Karpas-422 (cell line): ENCODE measurements at regions not wholly inside any gene's neighbourhood (a gene's known extent, or its start where the extent isn't known, plus 50 kb on each side); places are given as distances from the start of the nearest gene placed in this dataset.
"Not testable (repeated sequence)": the region's sequence is repeated elsewhere in the genome, so short reads cannot be mapped to it uniquely, and the experiment has no call there.

Experiments used
- DNase-seq: peaks from one replicate; pipeline ENCODE4 v3.0.0-alpha.2; 2015
- H2AFZ ChIP-seq: fragments of 200-600 bp; sonication (generic); 2 replicates; pipeline ENCODE4 v1.6.1; 2014; ENCODE audit warnings: antibody characterized with exemption, low read length, mixed read lengths
- H3K27ac ChIP-seq: fragments of 200-600 bp; sonication (generic); 2 replicates; pipeline ENCODE4 v1.5.1; 2014; ENCODE audit warnings: mild to moderate bottlenecking, low read length, moderate library complexity
- H3K27me3 ChIP-seq: fragments of 200-600 bp; sonication (generic); 2 replicates; pipeline ENCODE4 v1.6.1; 2014; ENCODE audit warnings: low read length, mixed read lengths
- H3K36me3 ChIP-seq: fragments of 200-600 bp; sonication (generic); 2 replicates; pipeline ENCODE4 v1.6.1; 2014; ENCODE audit warnings: low read length, mixed read lengths; ENCODE audit not compliant: insufficient read depth
- H3K4me1 ChIP-seq: fragments of 200-600 bp; sonication (generic); 2 replicates; pipeline ENCODE4 v1.6.1; 2014; ENCODE audit warnings: mild to moderate bottlenecking, low read length, mixed read lengths
- H3K4me2 ChIP-seq: fragments of 200-600 bp; sonication (generic); 2 replicates; pipeline ENCODE4 v1.6.1; 2014; ENCODE audit warnings: low read length, low read depth, mild to moderate bottlenecking; ENCODE audit not compliant: poor library complexity, severe bottlenecking
- H3K4me3 ChIP-seq: fragments of 200-600 bp; sonication (generic); 2 replicates; pipeline ENCODE4 v1.5.1; 2014; ENCODE audit warnings: mild to moderate bottlenecking, antibody characterized with exemption, low read length, mixed read lengths
- H3K79me2 ChIP-seq: fragments of 200-600 bp; sonication (generic); 2 replicates; pipeline ENCODE4 v1.6.1; 2014; ENCODE audit warnings: mild to moderate bottlenecking, low read length, mixed read lengths
- H3K9ac ChIP-seq: fragments of 200-600 bp; sonication (generic); 2 replicates; pipeline ENCODE4 v1.6.0; 2014; ENCODE audit warnings: low read length
- H3K9me2 ChIP-seq: fragments of 200-600 bp; sonication (generic), shearing (Covaris generic); replicated peaks from 2 replicates; pipeline ENCODE4 v1.6.0; 2014; ENCODE audit warnings: mild to moderate bottlenecking, low read length, moderate library complexity; ENCODE audit not compliant: insufficient read depth
- H3K9me3 ChIP-seq: fragments of 300-700, 200-600 bp; sonication (generic); 2 replicates; pipeline ENCODE4 v1.6.1; 2014; ENCODE audit warnings: low read length, mixed read lengths
- H4K20me1 ChIP-seq: fragments of 200-600 bp; sonication (generic); 2 replicates; pipeline ENCODE4 v1.6.1; 2014; ENCODE audit warnings: mild to moderate bottlenecking, antibody characterized with exemption, low read length, low read depth; ENCODE audit not compliant: insufficient read depth

- not testable (repeated sequence) for H3K9ac ChIP-seq, H2AFZ ChIP-seq, H3K36me3 ChIP-seq, H3K27me3 ChIP-seq, DNase-seq, H3K4me1 ChIP-seq, H3K27ac ChIP-seq, H3K9me2 ChIP-seq, H4K20me1 ChIP-seq, H3K9me3 ChIP-seq, H3K4me3 ChIP-seq, H3K4me2 ChIP-seq, H3K79me2 ChIP-seq
Measured at GRCh38 chr13:25002311-25002710, 93.6 kb upstream of the PABPC3 start.

GRCh38 chr13:25004489-25004888 is 91.4 kb upstream of the PABPC3 start:
- not testable (repeated sequence) for H3K4me2 ChIP-seq, H4K20me1 ChIP-seq

DNA sequence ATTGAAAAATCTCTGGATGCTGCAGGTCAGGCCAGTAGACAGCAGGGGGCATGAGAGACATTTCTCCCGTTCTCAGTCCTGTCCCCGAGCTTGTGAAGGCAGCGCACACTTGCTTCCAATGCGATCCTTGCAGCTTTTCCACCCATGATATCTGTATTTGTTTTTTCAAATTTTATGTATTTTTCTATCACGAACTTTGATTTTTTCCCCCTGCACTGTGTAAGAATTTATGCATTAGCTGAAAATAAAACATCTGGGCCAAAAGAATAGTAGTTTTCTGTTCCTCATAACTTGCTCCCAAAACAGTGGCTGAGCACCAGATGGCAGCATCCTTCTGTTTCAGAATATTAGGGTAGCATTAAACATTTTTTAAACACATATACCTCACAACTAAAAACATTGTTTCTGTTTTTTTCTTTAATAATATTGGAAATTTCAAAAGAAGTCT is 90.9 kb upstream of the PABPC3 start:
- not testable (repeated sequence) for H3K4me2 ChIP-seq, H3K27ac ChIP-seq, H3K9me2 ChIP-seq, H4K20me1 ChIP-seq, H3K36me3 ChIP-seq, H3K9ac ChIP-seq, H3K4me3 ChIP-seq, H3K79me2 ChIP-seq, H3K9me3 ChIP-seq, H3K27me3 ChIP-seq, H3K4me1 ChIP-seq, H2AFZ ChIP-seq
- peak; percentile 69 for DNase-seq

More at GRCh38 chr13:25004489-25004888, 91.4 kb upstream of the PABPC3 start:
- not testable (repeated sequence) for H3K27me3 ChIP-seq, H3K4me3 ChIP-seq, H3K79me2 ChIP-seq, H3K9ac ChIP-seq, H3K9me3 ChIP-seq, H2AFZ ChIP-seq, H3K4me1 ChIP-seq, H3K27ac ChIP-seq, H3K9me2 ChIP-seq, H3K36me3 ChIP-seq, DNase-seq

DNA sequence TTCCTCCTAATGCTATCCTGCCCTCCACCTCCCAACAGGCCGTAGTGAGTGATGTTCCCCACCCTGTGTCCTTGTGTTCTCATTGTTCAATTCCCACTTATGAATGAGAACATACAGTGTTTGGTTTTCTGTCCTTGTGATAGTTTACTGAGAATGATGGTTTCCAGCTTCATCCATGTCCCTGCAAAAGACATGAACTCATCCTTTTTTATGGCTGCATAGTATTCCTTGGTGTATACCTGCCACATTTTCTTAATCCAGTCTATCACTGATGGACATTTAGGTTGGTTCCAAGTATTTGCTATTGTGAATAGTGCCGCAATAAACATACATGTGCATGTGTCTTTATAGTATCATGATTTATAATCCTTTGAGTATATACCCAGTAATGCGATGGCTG is 88.5 kb upstream of the PABPC3 start:
- not testable (repeated sequence) for H3K36me3 ChIP-seq, H4K20me1 ChIP-seq, H3K9ac ChIP-seq, H3K9me3 ChIP-seq, H3K27me3 ChIP-seq, H3K79me2 ChIP-seq, DNase-seq, H3K9me2 ChIP-seq, H3K4me1 ChIP-seq, H3K27ac ChIP-seq, H3K4me3 ChIP-seq, H2AFZ ChIP-seq, H3K4me2 ChIP-seq

- not testable (repeated sequence) for H3K27me3 ChIP-seq, H4K20me1 ChIP-seq, H3K36me3 ChIP-seq, H3K9ac ChIP-seq, H2AFZ ChIP-seq, H3K9me3 ChIP-seq, DNase-seq, H3K9me2 ChIP-seq, H3K79me2 ChIP-seq, H3K27ac ChIP-seq, H3K4me3 ChIP-seq, H3K4me2 ChIP-seq
- H3K4me1 ChIP-seq: peaks cover 11% of the 10 kb centered on the region
Measured at GRCh38 chr13:25014398-25014973, 81.5 kb upstream of the PABPC3 start.

- not testable (repeated sequence) for H3K9me2 ChIP-seq, H2AFZ ChIP-seq, H3K79me2 ChIP-seq, H3K27ac ChIP-seq, H3K36me3 ChIP-seq, H4K20me1 ChIP-seq, H3K27me3 ChIP-seq, H3K9me3 ChIP-seq, H3K4me3 ChIP-seq, DNase-seq, H3K9ac ChIP-seq
- peak overlapping the region; percentile 73 for H3K4me2 ChIP-seq
- H3K4me1 ChIP-seq: peaks cover 11% of the 10 kb centered on the region
Measured at GRCh38 chr13:25017176-25017575, 78.8 kb upstream of the PABPC3 start.

- Histone ChIP-seq H3K4me1 (peaks cover 11% of the 10 kb centered on the region), H2AFZ (peak overlapping the region; percentile 81), H3K4me3 (peak overlapping the region; percentile 63), H3K4me2 (peak overlapping the region; percentile 73), H3K9ac (peak overlapping the region; percentile 61)
- not testable (repeated sequence) for H3K79me2 ChIP-seq, H3K27me3 ChIP-seq, H3K36me3 ChIP-seq, H3K9me3 ChIP-seq, H3K27ac ChIP-seq, H4K20me1 ChIP-seq, H3K9me2 ChIP-seq
- peak; percentile 80 for DNase-seq
Measured at GRCh38 chr13:25017808-25018728, 77.9 kb upstream of the PABPC3 start.

GRCh38 chr13:25018729-25019115 is 77.2 kb upstream of the PABPC3 start:
- no peak overlapping the region for H2AFZ ChIP-seq
- H3K4me3 ChIP-seq: peak overlapping the region; percentile 63; the same call in 1 of the 2 replicates
- no peak overlapping the region for H3K27ac ChIP-seq
- H3K9me2 ChIP-seq: no peaks in the 10 kb centered on the region
- no peaks in the 10 kb centered on the region for H3K27me3 ChIP-seq
- H3K4me1 ChIP-seq: peaks cover 11% of the 10 kb centered on the region
- H3K79me2 ChIP-seq: no peaks in the 10 kb centered on the region
- H4K20me1 ChIP-seq: no peaks in the 10 kb centered on the region
- peak overlapping the region; percentile 73 for H3K4me2 ChIP-seq
- H3K36me3 ChIP-seq: no peaks in the 10 kb centered on the region
- no peak for DNase-seq
- H3K9ac ChIP-seq: no peak overlapping the region; the same call in 1 of the 2 replicates
- H3K9me3 ChIP-seq: no peaks in the 10 kb centered on the region
